Skeletal muscle cell (primary cell): ENCODE measurements at regions not wholly inside any gene's neighbourhood (a gene's known extent, or its start where the extent isn't known, plus 50 kb on each side); places are given as distances from the start of the nearest gene placed in this dataset.
"Not testable (repeated sequence)": the region's sequence is repeated elsewhere in the genome, so short reads cannot be mapped to it uniquely, and the experiment has no call there.

ENCODE experiments used
- DNase-seq: peaks from one replicate; pipeline ENCODE4 v3.0.0-alpha.2; 2010; ENCODE audit warnings: low read depth
- H3K4me3 ChIP-seq: 2 replicates; pipeline ENCODE4 v1.5.1; 2011; ENCODE audit warnings: low read depth, mild to moderate bottlenecking, control low read depth, low read length, moderate library complexity

GRCh38 chr22:11605468-11605981, 3922.5 kb upstream of the OR11H1 start:
- no peak for DNase-seq
- H3K4me3 ChIP-seq: no peak overlapping the region

DNA sequence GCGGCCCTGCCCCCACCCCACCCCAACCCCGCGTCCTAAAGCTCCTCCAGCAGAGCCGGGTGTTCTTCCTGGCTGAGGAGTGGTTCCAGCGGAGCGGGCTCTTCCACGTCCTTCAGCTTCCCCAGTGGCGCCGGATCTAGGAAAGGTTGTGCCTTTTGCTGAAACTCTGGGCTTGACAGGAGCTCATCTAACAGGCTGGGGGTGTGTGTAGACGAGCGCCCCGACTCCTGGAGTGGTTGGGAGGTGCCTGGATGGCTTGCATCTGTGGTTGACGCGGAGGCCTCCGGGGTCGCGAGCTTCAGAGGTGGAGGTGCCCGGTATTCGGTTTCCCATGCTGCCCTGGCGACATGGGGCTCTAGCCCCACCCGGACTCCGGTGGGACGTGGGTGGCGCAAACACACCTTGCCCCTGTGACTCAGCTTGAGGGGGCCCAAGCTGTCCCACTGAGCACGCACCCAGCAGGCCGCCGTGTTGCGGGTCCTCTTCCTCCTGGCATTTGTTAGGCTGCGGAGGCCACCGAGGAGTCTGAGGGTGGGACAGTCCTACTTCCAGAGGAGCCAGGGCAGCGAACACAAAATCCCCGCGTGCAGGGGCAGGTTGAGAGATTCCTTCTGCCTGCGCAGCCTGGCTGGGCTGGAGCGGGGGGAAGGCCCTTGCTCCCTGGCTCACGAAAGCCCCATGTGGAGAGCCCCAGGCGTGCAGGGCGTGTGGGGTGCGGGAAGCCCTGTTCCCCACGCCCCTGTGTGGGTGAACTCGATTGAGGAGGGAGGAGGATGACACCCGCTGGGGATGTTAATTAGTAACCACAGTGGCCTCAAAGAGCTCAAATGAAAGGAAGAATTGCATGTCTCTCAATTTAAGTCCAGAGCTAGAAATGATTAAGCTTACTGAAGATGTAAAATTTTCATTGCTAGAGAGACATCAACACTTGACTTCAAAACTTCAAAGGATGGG, 3921.7 kb upstream of the OR11H1 start:
- H3K4me3 ChIP-seq: not testable (repeated sequence)

GRCh38 chr22:11607215-11607614, 3920.8 kb upstream of the OR11H1 start:
- not testable (repeated sequence) for DNase-seq, H3K4me3 ChIP-seq

More for the DNA sequence above, 3921.7 kb upstream of the OR11H1 start:
- not testable (repeated sequence) for DNase-seq

- not testable (repeated sequence) for DNase-seq
Observed at GRCh38 chr22:11608486-11608885, 3919.5 kb upstream of the OR11H1 start.

DNA sequence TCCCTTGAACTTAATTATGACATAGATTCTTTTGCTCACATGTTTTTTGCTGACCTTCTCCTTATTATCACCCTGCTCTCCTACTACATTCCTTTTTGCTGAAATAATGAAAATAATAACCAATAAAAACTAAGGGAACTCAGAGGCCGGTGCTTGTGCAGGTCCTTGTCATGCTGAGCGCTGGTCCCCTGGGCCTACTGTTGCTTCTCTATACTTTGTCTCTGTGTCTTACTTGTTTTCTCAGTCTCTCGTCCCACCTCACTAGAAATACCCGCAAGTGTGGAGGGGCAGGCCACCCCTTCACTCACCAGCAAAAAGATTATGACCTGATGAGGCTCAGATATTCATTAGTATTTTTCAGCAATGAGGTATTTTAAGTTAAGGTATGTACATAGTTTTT, 3918.8 kb upstream of the OR11H1 start:
- not testable (repeated sequence) for DNase-seq, H3K4me3 ChIP-seq

More at GRCh38 chr22:11608486-11608885, 3919.5 kb upstream of the OR11H1 start:
- H3K4me3 ChIP-seq: not testable (repeated sequence)

GRCh38 chr22:11611280-11611679, 3916.7 kb upstream of the OR11H1 start:
- H3K4me3 ChIP-seq, DNase-seq: not testable (repeated sequence)

- H3K4me3 ChIP-seq, DNase-seq: not testable (repeated sequence)
Observed at GRCh38 chr22:11611876-11612275, 3916.1 kb upstream of the OR11H1 start.

DNA sequence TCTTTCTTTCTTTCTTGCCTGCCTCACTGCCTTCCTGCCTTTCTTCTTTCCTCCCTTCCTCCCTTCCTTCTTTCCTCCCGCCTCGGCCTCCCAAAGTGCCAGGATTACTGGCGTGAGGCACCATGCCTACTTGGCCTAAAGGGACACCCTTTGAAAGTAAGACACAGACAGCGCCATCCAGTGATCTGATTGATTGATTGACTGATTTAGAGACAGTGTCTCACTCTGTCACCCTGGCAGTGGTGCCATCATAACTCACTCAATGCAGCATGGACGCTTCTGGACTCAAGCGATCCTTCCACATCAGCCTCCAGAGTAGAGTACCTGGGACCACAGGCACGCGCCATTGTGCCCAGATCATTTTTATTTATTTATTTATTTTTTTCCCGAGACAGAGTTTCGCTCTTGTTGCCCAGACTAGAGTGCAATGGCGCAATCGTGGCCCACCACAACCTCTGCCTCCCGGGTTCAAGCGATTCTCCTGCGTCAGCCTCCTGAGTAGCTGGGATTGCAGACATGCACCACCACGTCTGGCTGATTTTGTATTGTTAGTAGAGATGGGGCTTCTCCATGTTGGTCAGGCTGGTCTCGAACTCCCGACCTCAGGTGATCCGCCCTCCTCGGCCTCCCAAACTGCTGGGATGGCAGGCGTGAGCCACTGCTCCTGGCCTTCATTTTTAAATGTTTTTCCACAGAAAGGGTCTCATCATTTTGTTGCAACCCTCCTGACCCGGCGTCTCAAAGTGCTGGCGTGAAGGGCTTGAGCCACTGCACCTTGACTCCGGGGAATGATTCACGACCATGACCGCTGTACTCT, 3914.7 kb upstream of the OR11H1 start:
- DNase-seq, H3K4me3 ChIP-seq: not testable (repeated sequence)

- no peak for DNase-seq
- H3K4me3 ChIP-seq: no peak overlapping the region
Observed at GRCh38 chr22:11613898-11614755, 3913.9 kb upstream of the OR11H1 start.

- not testable (repeated sequence) for DNase-seq, H3K4me3 ChIP-seq
Observed at GRCh38 chr22:11614798-11615433, 3913.1 kb upstream of the OR11H1 start.

DNA sequence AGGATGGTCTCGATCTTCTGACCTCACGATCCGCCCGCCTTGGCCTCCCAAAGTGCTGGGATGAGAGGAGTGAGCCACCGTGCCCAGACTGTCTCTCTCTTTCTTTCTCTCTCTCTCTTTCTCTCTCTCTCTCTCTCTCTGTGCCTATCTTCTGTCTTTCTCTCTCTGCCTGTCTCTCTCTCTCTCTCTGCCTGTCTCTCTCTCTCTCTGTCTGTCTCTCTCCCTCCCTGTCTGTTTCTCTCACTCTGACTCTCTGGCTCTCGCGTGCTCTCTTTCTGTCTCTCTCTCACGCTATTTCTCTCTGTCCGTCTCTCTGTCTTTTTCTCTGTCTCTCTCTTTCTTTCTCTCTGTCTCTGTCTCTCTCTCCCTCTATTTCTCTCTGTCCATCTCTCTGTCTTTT, 3911.2 kb upstream of the OR11H1 start:
- no peak overlapping the region for H3K4me3 ChIP-seq
- no peak for DNase-seq

GRCh38 chr22:11618322-11618662, 3909.7 kb upstream of the OR11H1 start:
- not testable (repeated sequence) for DNase-seq, H3K4me3 ChIP-seq

DNA sequence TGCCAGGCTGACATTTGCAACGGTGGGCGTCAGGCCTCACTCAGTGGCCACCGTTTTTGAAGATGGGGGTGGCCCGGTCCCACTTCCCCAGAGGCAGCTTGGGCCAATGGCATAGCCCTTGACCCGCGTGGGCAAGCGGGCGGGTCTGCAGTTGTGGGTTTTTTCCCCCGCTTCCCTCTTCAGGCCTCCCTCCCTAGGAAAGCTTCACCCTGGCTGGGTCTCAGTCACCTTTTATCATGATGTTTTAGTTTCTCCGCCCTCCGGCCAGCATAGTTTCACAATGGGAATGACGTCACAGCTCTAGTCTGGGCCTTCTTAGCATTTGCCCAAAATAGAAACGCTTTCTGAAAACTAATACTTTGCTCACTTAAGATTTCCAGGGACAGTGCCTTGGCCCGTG, 3909.3 kb upstream of the OR11H1 start:
- DNase-seq, H3K4me3 ChIP-seq: not testable (repeated sequence)

DNA sequence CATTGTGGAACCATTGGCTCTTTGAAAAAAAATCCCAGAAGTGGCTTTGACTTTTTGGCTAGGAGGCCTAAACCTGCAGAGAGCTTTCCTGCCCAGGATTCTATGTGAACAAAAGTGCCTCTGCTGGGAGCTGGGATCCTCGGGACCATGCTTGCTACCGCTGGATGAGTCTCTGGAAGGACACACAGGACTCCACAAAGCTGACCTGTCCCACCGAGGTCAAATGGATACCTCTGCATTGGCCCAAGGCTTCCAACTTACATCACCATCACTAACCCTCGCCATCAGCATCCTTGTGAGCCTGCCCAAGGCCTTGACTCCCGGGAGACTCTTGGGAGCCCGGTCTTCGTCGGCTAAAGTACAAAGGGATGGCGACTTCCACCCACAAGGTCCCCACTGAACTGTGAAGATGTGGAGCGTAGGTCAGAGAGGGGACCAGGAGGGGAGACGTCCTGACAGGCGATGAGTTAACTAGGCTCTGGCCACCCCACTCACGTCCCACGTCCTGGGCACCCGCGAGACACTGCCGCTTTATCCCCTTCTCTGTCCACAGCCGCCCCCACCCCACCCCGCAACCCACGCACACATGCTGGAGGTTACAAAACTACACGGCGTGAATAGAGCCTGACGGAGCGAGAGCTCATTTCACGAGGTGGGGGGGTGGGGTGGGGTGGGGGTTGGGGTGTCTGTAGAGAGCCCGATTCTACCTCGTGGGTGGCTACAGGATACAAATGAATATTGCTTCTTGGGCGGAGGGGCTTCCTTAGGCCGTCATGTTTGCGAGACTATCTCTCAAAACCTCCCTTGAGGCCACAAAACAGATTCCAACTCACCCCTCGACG, 3906.8 kb upstream of the OR11H1 start:
- H3K4me3 ChIP-seq: not testable (repeated sequence)

GRCh38 chr22:11622774-11623173, 3905.2 kb upstream of the OR11H1 start:
- not testable (repeated sequence) for H3K4me3 ChIP-seq, DNase-seq

More for the DNA sequence above, 3906.8 kb upstream of the OR11H1 start:
- DNase-seq: not testable (repeated sequence)

DNA sequence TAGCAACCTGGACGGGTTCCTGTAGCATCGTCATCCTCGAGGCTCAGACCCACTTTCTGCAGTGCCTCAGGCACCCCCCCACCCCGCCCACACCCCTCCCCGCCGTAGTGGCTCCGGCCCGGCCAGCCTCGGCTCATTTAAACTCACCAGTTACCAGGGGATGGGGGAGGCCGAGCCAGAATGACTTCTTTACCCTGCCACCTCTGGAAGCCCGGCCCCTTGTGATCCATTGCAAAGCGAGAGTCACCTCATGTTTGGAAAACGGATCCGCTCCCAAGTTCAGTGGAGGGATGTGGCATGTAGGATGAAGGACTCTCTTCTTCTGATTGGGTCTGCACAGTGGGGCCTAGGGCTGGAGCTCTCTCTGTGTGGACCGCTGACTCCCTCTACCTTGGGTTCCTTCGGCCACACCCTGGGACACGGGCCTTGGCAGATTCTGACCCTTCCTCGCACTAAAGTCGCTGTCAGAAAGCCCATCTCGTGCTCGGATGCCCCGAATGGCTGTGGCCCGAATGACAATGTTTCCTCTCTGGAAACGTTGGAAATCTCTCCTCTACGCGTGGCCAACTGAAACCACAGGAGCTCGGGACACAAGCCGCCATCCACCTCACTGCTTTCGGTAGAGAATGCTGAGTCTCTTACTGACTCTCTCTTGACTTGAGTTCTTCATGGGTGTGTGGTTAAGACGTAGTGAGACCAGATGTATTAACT, 3902.1 kb upstream of the OR11H1 start:
- H3K4me3 ChIP-seq, DNase-seq: not testable (repeated sequence)

- H3K4me3 ChIP-seq: no peak overlapping the region
- no peak for DNase-seq
Observed at GRCh38 chr22:11626422-11626773, 3901.6 kb upstream of the OR11H1 start.
